Lung (tissue), 11 donors: ENCODE measurements at regions not wholly inside any gene's neighbourhood (a gene's known extent, or its start where the extent isn't known, plus 50 kb on each side); places are given as distances from the start of the nearest gene placed in this dataset.

ENCODE experiments used
- ATAC-seq: fragments of 200-7000 bp; cut with Tn5 transposase; one replicate; pipeline ENCODE4 v1.9.1; 2020; ENCODE audit warnings: moderate number of reproducible peaks; ENCODE audit not compliant: insufficient read depth, low FRiP score
- DNase-seq, 3 donors: peaks; one replicate each; pipeline ENCODE4 v3.0.0-alpha.2; 2013 to 2017
- H3K27ac ChIP-seq, 2 donors: one replicate each; pipeline ENCODE4 v1.5.1; 2013; ENCODE audit warnings: mild to moderate bottlenecking in 2 of 2, moderate library complexity in 2 of 2, control low read depth in 1 of 2, inconsistent platforms in 1 of 2, low read depth in 1 of 2, low read length in 1 of 2
- H3K27me3 ChIP-seq, 3 donors: one replicate each; pipeline ENCODE4 v1.5.1; 2013; ENCODE audit warnings: low read length in 2 of 3; ENCODE audit not compliant: control insufficient read depth in 3 of 3, insufficient read depth in 3 of 3
- H3K36me3 ChIP-seq, 4 donors: one replicate each; pipeline ENCODE4 v1.5.1; 2013; ENCODE audit warnings: low read length in 4 of 4, mild to moderate bottlenecking in 1 of 4, moderate library complexity in 1 of 4; ENCODE audit not compliant: control insufficient read depth in 4 of 4, insufficient read depth in 4 of 4
- H3K4me1 ChIP-seq, 5 donors: one replicate each; pipeline ENCODE4 v1.5.1; 2013; ENCODE audit warnings: low read length in 5 of 5, mild to moderate bottlenecking in 2 of 5, moderate library complexity in 1 of 5; ENCODE audit not compliant: control insufficient read depth in 5 of 5, insufficient read depth in 5 of 5
- H3K4me3 ChIP-seq: one replicate; pipeline ENCODE4 v1.5.1; 2013; ENCODE audit warnings: mild to moderate bottlenecking, control low read depth, moderate library complexity
- H3K9ac ChIP-seq, 2 donors: one replicate each; pipeline ENCODE4 v1.5.1; 2013; ENCODE audit warnings: low read length in 2 of 2, control low read depth in 1 of 2; ENCODE audit not compliant: insufficient read depth in 1 of 2
- H3K9me3 ChIP-seq, 4 donors: one replicate each; pipeline ENCODE4 v1.5.1; 2013; ENCODE audit warnings: low read length in 3 of 4, mild to moderate bottlenecking in 1 of 4, moderate library complexity in 1 of 4; ENCODE audit not compliant: control insufficient read depth in 4 of 4, insufficient read depth in 3 of 4
- WGBS, 2 donors: extraction: QIAGEN DNeasy Blood & Tissue Kit; methylation state at CpG; one replicate each; pipeline ENCODE4 v1.1.7; 2013; 5-methylcytosine and 5-hydroxymethylcytosine counted together
- TF ChIP-seq, protein P1 (sequence below): IDR thresholded peaks from 2 replicates; pipeline ENCODE4 v1.5.1; 2012; ENCODE audit warnings: mild to moderate bottlenecking; ENCODE audit errors: control extremely low read depth, extremely low read depth
- donor health status: control.
- donor health status: control.
- donor health status: Bipolar disorder and iron deficiency.
- donor health status: healthy.
- donor health status: DM: yes; HTN: yes; CAD: no.

GRCh38 chr13:70708775-70709174 is 600.5 kb upstream of the KLHL1 start:
- ATAC-seq: no peak
- Histone ChIP-seq H3K36me3 (no peaks in the 10 kb centered on the region), H3K9ac (no peak overlapping the region), H3K4me3 (no peak overlapping the region), H3K4me1 (no peaks in the 10 kb centered on the region), H3K27ac (no peak overlapping the region), H3K9me3 (no peaks in the 10 kb centered on the region), H3K27me3 (no peaks in the 10 kb centered on the region)
- TF ChIP-seq, protein P1, sequence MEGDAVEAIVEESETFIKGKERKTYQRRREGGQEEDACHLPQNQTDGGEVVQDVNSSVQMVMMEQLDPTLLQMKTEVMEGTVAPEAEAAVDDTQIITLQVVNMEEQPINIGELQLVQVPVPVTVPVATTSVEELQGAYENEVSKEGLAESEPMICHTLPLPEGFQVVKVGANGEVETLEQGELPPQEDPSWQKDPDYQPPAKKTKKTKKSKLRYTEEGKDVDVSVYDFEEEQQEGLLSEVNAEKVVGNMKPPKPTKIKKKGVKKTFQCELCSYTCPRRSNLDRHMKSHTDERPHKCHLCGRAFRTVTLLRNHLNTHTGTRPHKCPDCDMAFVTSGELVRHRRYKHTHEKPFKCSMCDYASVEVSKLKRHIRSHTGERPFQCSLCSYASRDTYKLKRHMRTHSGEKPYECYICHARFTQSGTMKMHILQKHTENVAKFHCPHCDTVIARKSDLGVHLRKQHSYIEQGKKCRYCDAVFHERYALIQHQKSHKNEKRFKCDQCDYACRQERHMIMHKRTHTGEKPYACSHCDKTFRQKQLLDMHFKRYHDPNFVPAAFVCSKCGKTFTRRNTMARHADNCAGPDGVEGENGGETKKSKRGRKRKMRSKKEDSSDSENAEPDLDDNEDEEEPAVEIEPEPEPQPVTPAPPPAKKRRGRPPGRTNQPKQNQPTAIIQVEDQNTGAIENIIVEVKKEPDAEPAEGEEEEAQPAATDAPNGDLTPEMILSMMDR: no peak
- peak in 2 of 3 donors; percentile 9 to 38 for DNase-seq

GRCh38 chr13:70703755-70704154 is 595.5 kb upstream of the KLHL1 start:
- Histone ChIP-seq H3K9ac (no peak overlapping the region), H3K4me1 (no peaks in the 10 kb centered on the region), H3K36me3 (no peaks in the 10 kb centered on the region), H3K4me3 (no peak overlapping the region), H3K9me3 (no peaks in the 10 kb centered on the region), H3K27ac (no peak overlapping the region), H3K27me3 (no peaks in the 10 kb centered on the region)
- 67 to 86% methylated on average over 4 of the region's 4 CpGs for WGBS, 2 donors
- DNase-seq (no peak), ATAC-seq (no peak)
- TF ChIP-seq, protein P1: no peak

- DNase-seq (peak in 1 of 3 donors; percentile 10), ATAC-seq (no peak)
- H3K36me3 ChIP-seq: no peaks in the 10 kb centered on the region
- no peaks in the 10 kb centered on the region for H3K27me3 ChIP-seq
- no peaks in the 10 kb centered on the region for H3K9me3 ChIP-seq
- H3K27ac ChIP-seq: no peak overlapping the region
- WGBS, 2 donors: 54 to 69% methylated on average over 3 of the region's 3 CpGs
- H3K4me3 ChIP-seq: no peak overlapping the region
- H3K9ac ChIP-seq: no peak overlapping the region
- H3K4me1 ChIP-seq: no peaks in the 10 kb centered on the region
- TF ChIP-seq, protein P1: no peak
Observed at GRCh38 chr13:70694996-70695715, 586.9 kb upstream of the KLHL1 start.

DNA sequence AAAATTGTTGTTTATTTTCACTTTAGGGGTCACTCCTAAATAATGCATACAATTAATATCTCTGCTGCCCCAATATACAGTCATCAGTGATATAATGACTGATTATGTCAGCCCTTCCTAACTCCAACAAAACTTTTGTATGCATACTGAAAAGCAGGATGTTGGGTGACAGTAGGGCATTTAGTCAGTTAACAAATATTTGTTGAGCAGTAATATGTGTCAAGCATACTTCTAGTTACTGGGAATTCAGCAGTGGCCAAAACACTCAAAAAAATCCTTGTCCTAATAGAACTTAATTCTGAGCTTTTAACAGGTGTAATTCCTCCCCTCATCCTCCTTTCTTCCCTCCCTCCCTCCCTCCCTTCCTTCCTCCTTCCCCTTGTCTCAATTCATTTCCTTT is 560.7 kb upstream of the KLHL1 start:
- Histone ChIP-seq H3K9me3 (peaks cover 0 to 7% (median 0%) of the 10 kb centered on the region in 4 donors), H3K36me3 (no peaks in the 10 kb centered on the region), H3K27ac (no peak overlapping the region), H3K27me3 (no peaks in the 10 kb centered on the region), H3K4me1 (no peaks in the 10 kb centered on the region), H3K4me3 (no peak overlapping the region), H3K9ac (no peak overlapping the region)
- TF ChIP-seq, protein P1: no peak
- DNase-seq: no peak
- peak; percentile 35 for ATAC-seq
